Neuronal stem cell (in vitro differentiated cells): ENCODE measurements at regions not wholly inside any gene's neighbourhood (a gene's known extent, or its start where the extent isn't known, plus 50 kb on each side); places are given as distances from the start of the nearest gene placed in this dataset.
"Not testable (repeated sequence)": the region's sequence is repeated elsewhere in the genome, so short reads cannot be mapped to it uniquely, and the experiment has no call there.

Source experiments
- DNase-seq: peaks from one replicate; pipeline ENCODE4 v3.0.0-alpha.2; 2013; ENCODE audit warnings: low spot score
- H2AFZ ChIP-seq: one replicate; pipeline ENCODE4 v1.6.1; 2013; ENCODE audit warnings: mild to moderate bottlenecking, low read length, inconsistent platforms
- H2AK5ac ChIP-seq: 2 replicates; pipeline ENCODE4 v1.6.1; 2013; ENCODE audit warnings: low read depth, mild to moderate bottlenecking, inconsistent platforms, low read length, moderate library complexity, mixed read lengths
- H2BK120ac ChIP-seq: 2 replicates; pipeline ENCODE4 v1.6.1; 2013; ENCODE audit warnings: low read depth, mild to moderate bottlenecking, inconsistent platforms, low read length, moderate library complexity, mixed read lengths
- H2BK12ac ChIP-seq: one replicate; pipeline ENCODE4 v1.6.1; 2013; ENCODE audit warnings: low read length, inconsistent platforms
- H2BK15ac ChIP-seq: 2 replicates; pipeline ENCODE4 v1.6.1; 2013; ENCODE audit warnings: mild to moderate bottlenecking, low read length, inconsistent platforms, mixed read lengths
- H2BK5ac ChIP-seq: one replicate; pipeline ENCODE4 v1.6.1; 2013; ENCODE audit warnings: inconsistent platforms, mild to moderate bottlenecking, low read length, moderate library complexity
- H3K14ac ChIP-seq: one replicate; pipeline ENCODE4 v1.6.1; 2013; ENCODE audit warnings: low read length, inconsistent platforms
- H3K18ac ChIP-seq: 2 replicates; pipeline ENCODE4 v1.6.1; 2013; ENCODE audit warnings: low read length, inconsistent platforms
- H3K23ac ChIP-seq: 2 replicates; pipeline ENCODE4 v1.6.1; 2013; ENCODE audit warnings: low read depth, mild to moderate bottlenecking, mixed read lengths, low read length, inconsistent platforms; ENCODE audit not compliant: poor library complexity
- H3K27ac ChIP-seq: replicated peaks from 3 replicates; pipeline ENCODE4 v1.5.1; 2013; ENCODE audit warnings: low read length, inconsistent platforms
- H3K27me3 ChIP-seq, 3 experiments: 2 replicates each; pipeline ENCODE4 v1.6.1; 2013; ENCODE audit warnings: low read length in 3 of 3, mild to moderate bottlenecking in 2 of 3, inconsistent platforms in 1 of 3, low read depth in 1 of 3, mixed read lengths in 1 of 3, moderate library complexity in 1 of 3; ENCODE audit not compliant: control insufficient read depth in 3 of 3, insufficient read depth in 3 of 3
- H3K36me3 ChIP-seq, 2 donors: replicated peaks in 1 of 2; 2 replicates each; pipeline ENCODE4 v1.6.1; 2013; ENCODE audit warnings: low read length in 2 of 2; ENCODE audit not compliant: control insufficient read depth in 2 of 2, insufficient read depth in 2 of 2
- H3K4ac ChIP-seq: 2 replicates; pipeline ENCODE4 v1.6.1; 2013; ENCODE audit warnings: inconsistent platforms, mild to moderate bottlenecking, low read length, moderate library complexity
- H3K4me1 ChIP-seq, 2 donors: 1 replicate in 1 of 2; 2 replicates in 1 of 2; pipeline ENCODE4 v1.6.1; 2013; ENCODE audit warnings: low read length in 2 of 2, low read depth in 1 of 2; ENCODE audit not compliant: control insufficient read depth in 2 of 2, insufficient read depth in 1 of 2
- H3K4me2 ChIP-seq: one replicate; pipeline ENCODE4 v1.6.1; 2013; ENCODE audit warnings: mild to moderate bottlenecking, low read length, inconsistent platforms; ENCODE audit not compliant: insufficient read depth, poor library complexity, severe bottlenecking
- H3K4me3 ChIP-seq, 2 donors: 2 replicates each; pipeline ENCODE4 v1.5.1; 2013; ENCODE audit warnings: low read length in 2 of 2, mild to moderate bottlenecking in 2 of 2, inconsistent platforms in 1 of 2, moderate library complexity in 1 of 2
- H3K79me1 ChIP-seq: one replicate; pipeline ENCODE4 v1.6.1; 2013; ENCODE audit warnings: low read depth, mild to moderate bottlenecking, inconsistent platforms, low read length, moderate library complexity
- H3K9ac ChIP-seq: one replicate; pipeline ENCODE4 v1.6.1; 2013; ENCODE audit warnings: mild to moderate bottlenecking, low read depth, low read length, inconsistent platforms; ENCODE audit not compliant: poor library complexity
- H3K9me3 ChIP-seq, 2 donors: replicated peaks in 1 of 2; 2 replicates each; pipeline versions ENCODE3 to v1.6.1; 2013; ENCODE audit warnings: low read length in 2 of 2, mild to moderate bottlenecking in 2 of 2, inconsistent platforms in 1 of 2, low read depth in 1 of 2, mixed read lengths in 1 of 2, moderate library complexity in 1 of 2; ENCODE audit not compliant: control insufficient read depth in 2 of 2, insufficient read depth in 1 of 2
- H4K8ac ChIP-seq: one replicate; pipeline ENCODE4 v1.6.1; 2013; ENCODE audit warnings: low read depth, mild to moderate bottlenecking, inconsistent platforms, low read length, moderate library complexity
- H4K91ac ChIP-seq: one replicate; pipeline ENCODE4 v1.6.1; 2013; ENCODE audit warnings: low read length, low read depth, mild to moderate bottlenecking, inconsistent platforms; ENCODE audit not compliant: poor library complexity
- WGBS, 2 donors: extraction: QIAGEN DNeasy Blood & Tissue Kit; methylation state at CpG; one replicate each; pipeline ENCODE4 v1.1.7; 2013; ENCODE audit warnings: missing lambda C conversion rate in 2 of 2, mixed read lengths in 1 of 2; ENCODE audit not compliant: insufficient read length in 2 of 2, insufficient replicate concordance in 1 of 2; ENCODE audit errors: extremely low coverage in 2 of 2; 5-methylcytosine and 5-hydroxymethylcytosine counted together

DNA sequence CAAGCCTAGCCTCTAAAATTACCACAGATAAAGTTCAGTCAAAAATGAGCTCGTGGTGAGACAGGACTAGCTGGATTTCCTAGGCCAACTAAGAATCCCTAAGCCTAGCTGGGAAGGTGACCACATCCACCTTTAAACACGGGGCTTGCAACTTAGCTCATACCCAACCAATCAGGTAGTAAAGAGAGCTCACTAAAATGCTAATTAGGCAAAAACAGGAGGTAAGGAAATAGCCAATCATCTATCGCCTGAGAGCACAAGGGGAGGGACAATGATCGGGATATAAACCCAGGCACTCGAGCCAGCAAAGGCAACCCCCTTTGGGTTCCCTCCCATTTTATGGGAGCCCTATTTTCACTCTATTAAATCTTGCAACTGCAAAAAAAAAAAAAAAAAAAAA is 84.9 kb upstream of the BEND6 start:
- not testable (repeated sequence) for H2BK12ac ChIP-seq, H2AFZ ChIP-seq, H3K36me3 ChIP-seq, H3K4me2 ChIP-seq, H3K23ac ChIP-seq, DNase-seq, H2BK5ac ChIP-seq, H3K14ac ChIP-seq, H3K4me1 ChIP-seq, H3K18ac ChIP-seq, H2BK15ac ChIP-seq, H3K27me3 ChIP-seq, H2BK120ac ChIP-seq, H3K9me3 ChIP-seq, H4K8ac ChIP-seq, H4K91ac ChIP-seq, H3K27ac ChIP-seq, H3K4ac ChIP-seq, H2AK5ac ChIP-seq, H3K9ac ChIP-seq, H3K4me3 ChIP-seq, H3K79me1 ChIP-seq
- no CpG with 5 or more reads among the region's 5 CpGs for whole genome bisulfite sequencing, 2 donors

DNA sequence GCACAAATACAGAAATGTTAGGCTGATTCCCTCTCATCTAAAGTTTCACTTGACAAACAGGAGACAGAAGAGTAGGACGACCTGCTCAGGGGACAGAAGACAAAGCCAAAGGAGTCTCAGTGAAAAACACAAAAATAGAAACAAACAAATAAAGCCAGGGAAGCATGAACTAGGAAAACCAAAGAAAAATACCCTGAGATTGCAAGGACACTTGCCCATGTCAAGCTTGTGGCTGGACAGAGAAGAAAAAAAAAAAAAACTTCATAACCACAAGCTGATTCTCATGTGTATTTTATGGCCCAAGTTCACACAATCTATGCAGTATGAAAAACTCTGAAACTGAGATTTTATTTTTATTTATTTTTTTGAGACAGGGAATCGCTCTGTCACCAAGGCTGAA is 85.6 kb upstream of the BEND6 start:
- H3K4me1 ChIP-seq: peaks cover 0 to 2% of the 10 kb centered on the region in 2 donors
- H2AK5ac ChIP-seq: no peak overlapping the region
- no peak overlapping the region for H2BK15ac ChIP-seq
- no peak overlapping the region for H3K27ac ChIP-seq
- no peak overlapping the region for H3K18ac ChIP-seq
- H2AFZ ChIP-seq: no peak overlapping the region
- H3K14ac ChIP-seq: no peak overlapping the region
- no peak overlapping the region for H4K91ac ChIP-seq
- H2BK5ac ChIP-seq: no peak overlapping the region
- WGBS, 2 donors: no CpG with 5 or more reads among the region's 2 CpGs
- H3K23ac ChIP-seq: no peak overlapping the region
- no peaks in the 10 kb centered on the region for H3K27me3 ChIP-seq
- no peak overlapping the region for H3K4me3 ChIP-seq
- H2BK120ac ChIP-seq: no peak overlapping the region
- no peaks in the 10 kb centered on the region for H3K36me3 ChIP-seq
- no peak overlapping the region for H3K4me2 ChIP-seq
- no peaks in the 10 kb centered on the region for H3K79me1 ChIP-seq
- no peak overlapping the region for H3K4ac ChIP-seq
- H4K8ac ChIP-seq: no peak overlapping the region
- H3K9me3 ChIP-seq: no peaks in the 10 kb centered on the region
- no peak for DNase-seq
- H2BK12ac ChIP-seq: no peak overlapping the region
- no peak overlapping the region for H3K9ac ChIP-seq

DNA sequence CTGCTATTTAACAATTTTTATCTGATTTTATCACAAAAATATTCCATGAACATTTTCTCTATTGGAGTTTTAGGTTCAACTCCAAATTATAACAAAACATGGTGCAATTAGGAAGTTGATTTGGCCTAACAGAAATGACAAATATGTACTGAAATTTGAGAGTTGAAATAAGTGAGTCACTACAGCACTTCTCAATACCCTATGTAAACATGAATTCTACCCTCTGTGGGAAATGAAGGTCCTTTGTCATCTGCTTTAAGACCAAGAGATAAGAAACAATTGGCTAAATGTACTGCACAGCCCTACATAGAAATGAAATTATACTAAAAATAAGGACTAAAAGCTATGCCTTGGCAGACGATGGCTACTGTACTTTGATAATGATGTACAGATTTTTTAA is 86.2 kb upstream of the BEND6 start:
- H3K4ac ChIP-seq: no peak overlapping the region
- no peak overlapping the region for H2BK12ac ChIP-seq
- no peak overlapping the region for H2AFZ ChIP-seq
- no peak overlapping the region for H2BK15ac ChIP-seq
- peaks cover 0 to 2% of the 10 kb centered on the region in 2 donors for H3K4me1 ChIP-seq
- H3K9me3 ChIP-seq: no peaks in the 10 kb centered on the region
- H3K18ac ChIP-seq: no peak overlapping the region
- H2AK5ac ChIP-seq: no peak overlapping the region
- no peak overlapping the region for H3K4me2 ChIP-seq
- no peak overlapping the region for H3K14ac ChIP-seq
- no peaks in the 10 kb centered on the region for H3K79me1 ChIP-seq
- H3K23ac ChIP-seq: no peak overlapping the region
- no peak overlapping the region for H3K27ac ChIP-seq
- no peaks in the 10 kb centered on the region for H3K36me3 ChIP-seq
- no peak overlapping the region for H2BK5ac ChIP-seq
- no peak overlapping the region for H3K4me3 ChIP-seq
- H2BK120ac ChIP-seq: no peak overlapping the region
- DNase-seq: no peak
- WGBS, 2 donors: no CpG with 5 or more reads among the region's 1 CpG
- no peak overlapping the region for H4K91ac ChIP-seq
- no peak overlapping the region for H3K9ac ChIP-seq
- H3K27me3 ChIP-seq: no peaks in the 10 kb centered on the region
- no peak overlapping the region for H4K8ac ChIP-seq

DNA sequence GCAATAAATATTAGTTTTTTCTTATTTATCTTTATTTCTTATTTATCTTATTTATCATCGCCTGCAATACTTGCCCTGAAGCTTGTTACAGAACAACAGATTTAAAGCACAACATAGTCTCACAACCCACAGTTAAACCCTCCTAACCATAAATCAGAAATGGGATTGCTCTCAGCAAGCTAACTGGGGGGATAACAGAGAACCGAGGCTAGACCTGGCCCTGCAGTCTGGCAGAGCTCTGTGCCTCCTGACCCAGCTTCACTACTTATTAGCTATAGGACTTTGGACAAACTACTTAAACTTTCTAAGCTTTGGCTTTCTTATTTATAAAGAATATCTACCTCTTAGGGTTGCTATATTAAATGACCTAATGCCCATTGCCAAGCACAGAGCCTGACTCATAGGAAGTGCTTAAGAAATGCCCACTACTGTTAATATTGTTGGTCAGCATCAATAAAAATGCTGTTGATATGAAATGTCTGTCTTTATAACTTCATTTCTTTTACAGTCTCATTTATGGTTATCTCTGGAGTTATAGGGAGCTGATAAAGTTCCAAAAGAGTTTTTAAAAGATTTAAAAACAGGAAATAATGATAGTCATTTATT is 87.9 kb upstream of the BEND6 start:
- no CpG with 5 or more reads among the region's 2 CpGs for WGBS, 2 donors
- H2BK15ac ChIP-seq: no peak overlapping the region

More for the DNA sequence above, 87.9 kb upstream of the BEND6 start:
- no peaks in the 10 kb centered on the region for H3K9me3 ChIP-seq
- H3K4me3 ChIP-seq: no peak overlapping the region
- no peak overlapping the region for H3K27ac ChIP-seq
- H4K91ac ChIP-seq: no peak overlapping the region
- H2BK120ac ChIP-seq: no peak overlapping the region
- no peak overlapping the region for H3K14ac ChIP-seq
- no peaks in the 10 kb centered on the region for H3K27me3 ChIP-seq
- H3K4ac ChIP-seq: no peak overlapping the region
- H4K8ac ChIP-seq: no peak overlapping the region
- no peaks in the 10 kb centered on the region for H3K79me1 ChIP-seq
- H3K23ac ChIP-seq: no peak overlapping the region
- no peak overlapping the region for H2BK5ac ChIP-seq
- no peaks in the 10 kb centered on the region for H3K36me3 ChIP-seq
- H3K4me2 ChIP-seq: no peak overlapping the region
- H3K18ac ChIP-seq: no peak overlapping the region
- H3K4me1 ChIP-seq: peaks cover 0 to 6% of the 10 kb centered on the region in 2 donors
- H2AK5ac ChIP-seq: no peak overlapping the region
- H2AFZ ChIP-seq: no peak overlapping the region
- DNase-seq: no peak
- H2BK12ac ChIP-seq: no peak overlapping the region
- H3K9ac ChIP-seq: no peak overlapping the region
